SK-N-SH (cell line): ENCODE measurements at regions not wholly inside any gene's neighbourhood (a gene's known extent, or its start where the extent isn't known, plus 50 kb on each side); places are given as distances from the start of the nearest gene placed in this dataset.

Source experiments
- CTCF ChIA-PET: fragments of 300-600, 350-600 bp; formaldehyde crosslinking; extraction: SDS; loops from one replicate; lab custom pipeline; 2021; lab: Yijun Ruan, JAX
- POLR2A ChIA-PET: fragments of 350-600 bp; sonication (Branson Sonifier 250); formaldehyde crosslinking; extraction: SDS; loops from one replicate; lab custom pipeline; 2020; ENCODE audit warnings: antibody characterized with exemption, inconsistent platforms; lab: Yijun Ruan, JAX
- DNase-seq: peaks from one replicate; pipeline ENCODE4 v3.0.0; 2012
- H2AFZ ChIP-seq: fragments of 200-600 bp; sonication (generic); 2 replicates; pipeline ENCODE4 v1.8.1; 2016; ENCODE audit warnings: antibody characterized with exemption, mild to moderate bottlenecking, low read depth
- H3F3A ChIP-seq: fragments of 200-600 bp; sonication (generic); replicated peaks from 2 replicates; pipeline ENCODE3; 2016; ENCODE audit warnings: antibody characterized with exemption, mild to moderate bottlenecking; ENCODE audit not compliant: insufficient read depth
- H3K27ac ChIP-seq, 2 experiments: fragments of 200-500 bp in 1 of 2; fragments of 200-600 bp in 1 of 2; sonication (Bioruptor generic) in 1 of 2; sonication (generic), shearing (Covaris generic) in 1 of 2; 2 replicates each; pipeline versions ENCODE4 v1.5.1 to v1.6.1; 2014 to 2016; ENCODE audit warnings: low read depth in 2 of 2, inconsistent platforms in 1 of 2, low read length in 1 of 2, mild to moderate bottlenecking in 1 of 2, mixed read lengths in 1 of 2
- H3K27me3 ChIP-seq: fragments of 200-600 bp; sonication (generic), shearing (Covaris generic); 2 replicates; pipeline ENCODE4 v1.6.1; 2016; ENCODE audit warnings: mixed run types; ENCODE audit not compliant: insufficient read depth
- H3K36me3 ChIP-seq, 2 experiments: fragments of 200-500 bp in 1 of 2; fragments of 200-600 bp in 1 of 2; sonication (Bioruptor generic) in 1 of 2; sonication (generic) in 1 of 2; replicated peaks in 1 of 2; 2 replicates each; pipeline versions ENCODE3 to v1.5.1; 2014 to 2016; ENCODE audit warnings: low read length in 1 of 2, mild to moderate bottlenecking in 1 of 2; ENCODE audit not compliant: insufficient read depth in 2 of 2, control insufficient read depth in 1 of 2
- H3K4me1 ChIP-seq, 2 experiments: fragments of 200-500 bp in 1 of 2; fragments of 200-600 bp in 1 of 2; sonication (Bioruptor generic) in 1 of 2; sonication (generic), shearing (Covaris generic) in 1 of 2; 2 replicates each; pipeline versions ENCODE4 v1.5.1 to v1.6.1; 2014 to 2016; ENCODE audit warnings: low read depth in 1 of 2, low read length in 1 of 2, mixed run types in 1 of 2; ENCODE audit not compliant: insufficient read depth in 2 of 2, control insufficient read depth in 1 of 2
- H3K4me2 ChIP-seq: fragments of 200-600 bp; sonication (generic), shearing (Covaris generic); 2 replicates; pipeline ENCODE4 v1.6.1; 2017; ENCODE audit warnings: mixed run types
- H3K4me3 ChIP-seq, 2 experiments: fragments of 200-500 bp in 1 of 2; fragments of 200-600 bp in 1 of 2; sonication (Bioruptor generic) in 1 of 2; sonication (generic), shearing (Covaris generic) in 1 of 2; 2 replicates each; pipeline versions ENCODE4 v1.5.1 to v1.8.1; 2014 to 2016; ENCODE audit warnings: low read depth in 2 of 2, inconsistent platforms in 1 of 2, low read length in 1 of 2, mild to moderate bottlenecking in 1 of 2, mixed read lengths in 1 of 2, moderate library complexity in 1 of 2
- H3K79me2 ChIP-seq: fragments of 200-600 bp; sonication (generic); 2 replicates; pipeline ENCODE4 v1.8.1; 2017; ENCODE audit warnings: mild to moderate bottlenecking; ENCODE audit not compliant: insufficient read depth
- H3K9ac ChIP-seq: fragments of 200-600 bp; sonication (generic); 2 replicates; pipeline ENCODE4 v1.6.1; 2017; ENCODE audit warnings: mixed run types
- H3K9me2 ChIP-seq: fragments of 200-600 bp; sonication (generic); 2 replicates; pipeline ENCODE4 v1.6.1; 2017; ENCODE audit warnings: mixed run types
- H3K9me3 ChIP-seq: fragments of 200-600 bp; sonication (generic); 2 replicates; pipeline ENCODE4 v1.6.1; 2017; ENCODE audit warnings: mixed run types, mild to moderate bottlenecking, moderate library complexity
- H4K20me1 ChIP-seq: fragments of 200-600 bp; sonication (generic); 2 replicates; pipeline ENCODE4 v1.6.1; 2017; ENCODE audit warnings: mild to moderate bottlenecking, mixed run types; ENCODE audit not compliant: insufficient read depth
- CHD2 ChIP-seq: fragments of 150-350 bp; IDR thresholded peaks from 2 replicates; pipeline ENCODE4 v1.6.1; 2018; ENCODE audit warnings: low read length; ENCODE audit not compliant: partially characterized antibody
- EZH2phosphoT487 ChIP-seq: fragments of 200-600 bp; sonication (generic); IDR thresholded peaks from 2 replicates; pipeline ENCODE4 v1.6.1; 2017; ENCODE audit warnings: low read depth, mixed run types, mild to moderate bottlenecking, antibody characterized with exemption, moderate library complexity, borderline replicate concordance
- FOSL2 ChIP-seq: IDR thresholded peaks from 2 replicates; pipeline ENCODE4 v1.4.0; 2012; ENCODE audit warnings: low read depth, mild to moderate bottlenecking, moderate library complexity, borderline replicate concordance
- GATA2 ChIP-seq: sonication (generic); formaldehyde crosslinking; IDR thresholded peaks from 2 replicates; pipeline ENCODE4 v1.5.0; 2020; ENCODE audit warnings: mild to moderate bottlenecking, missing genetic modification reagents
- JUND ChIP-seq: IDR thresholded peaks from 2 replicates; pipeline ENCODE4 v1.4.0; 2012
- MAX ChIP-seq: IDR thresholded peaks from 2 replicates; pipeline ENCODE4 v1.4.0; 2012; ENCODE audit warnings: low read depth
- MXI1 ChIP-seq: IDR thresholded peaks from 2 replicates; pipeline ENCODE4 v1.6.1; 2012; ENCODE audit warnings: mild to moderate bottlenecking, low read depth, low read length, improper control_type of control experiment
- NFIC ChIP-seq: IDR thresholded peaks from 2 replicates; pipeline ENCODE4 v1.4.0; 2012; ENCODE audit warnings: borderline replicate concordance
- REST ChIP-seq: IDR thresholded peaks from 2 replicates; pipeline ENCODE4 v1.6.1; 2012; ENCODE audit warnings: mild to moderate bottlenecking, low read depth, low read length, moderate library complexity
- TEAD4 ChIP-seq: IDR thresholded peaks from 2 replicates; pipeline ENCODE4 v1.4.0; 2012; ENCODE audit warnings: mild to moderate bottlenecking, borderline replicate concordance; ENCODE audit not compliant: insufficient read depth
- USF2 ChIP-seq: fragments of 150-350 bp; IDR thresholded peaks from 2 replicates; pipeline ENCODE4 v1.6.1; 2017; ENCODE audit warnings: antibody characterized with exemption, low read length, low read depth, borderline replicate concordance
- WGBS: methylation state at CpG from one replicate; pipeline ENCODE4 v1.1.6; 2017; ENCODE audit warnings: low lambda C conversion rate; 5-methylcytosine and 5-hydroxymethylcytosine counted together

GRCh38 chr5:93886098-93886806 is 144.9 kb upstream of the POU5F2 start (continued):
- TF ChIP-seq MAX: no peak

- peaks cover 0 to 2% of the 10 kb centered on the region in 2 experiments for H3K36me3 ChIP-seq
- TF ChIP-seq NFIC (no peak), EZH2phosphoT487 (no peak)
- no peak overlapping the region for H2AFZ ChIP-seq
- H3K27ac ChIP-seq: no peak overlapping the region
- no peak overlapping the region for H3K9ac ChIP-seq
- no peaks in the 10 kb centered on the region for H3F3A ChIP-seq
- POLR2A ChIA-PET: no interaction called here
- H3K4me3 ChIP-seq: no peak overlapping the region
- WGBS: 93% methylated on average over 1 of the region's 1 CpG
- no peaks in the 10 kb centered on the region for H3K9me3 ChIP-seq
- H4K20me1 ChIP-seq: no peaks in the 10 kb centered on the region
- no peaks in the 10 kb centered on the region for H3K79me2 ChIP-seq
- CTCF ChIA-PET: no interaction called here
- H3K4me2 ChIP-seq: no peak overlapping the region
- H3K27me3 ChIP-seq: no peaks in the 10 kb centered on the region
- no peak for DNase-seq
- no peaks in the 10 kb centered on the region for H3K9me2 ChIP-seq
- peaks cover 0 to 8% of the 10 kb centered on the region in 2 experiments; a peak in 1 of 4 replicates for H3K4me1 ChIP-seq
Measured at GRCh38 chr5:93884254-93884653, 142.9 kb upstream of the POU5F2 start.

GRCh38 chr5:93883459-93883858 is 142.1 kb upstream of the POU5F2 start:
- 74% methylated on average over 2 of the region's 2 CpGs for whole genome bisulfite sequencing
- H4K20me1 ChIP-seq: no peaks in the 10 kb centered on the region
- CTCF ChIA-PET: interaction anchor here (0.9 to 1.5 kb wide), 3 partner anchors 15 to 1010 kb away, joined by 3 to 4 read pairs (median 3); no protein-coding TSS in a partner anchor
- H3K27ac ChIP-seq: no peak overlapping the region
- H3K9ac ChIP-seq: no peak overlapping the region
- H3K9me3 ChIP-seq: no peaks in the 10 kb centered on the region
- TF ChIP-seq USF2 (no peak), CHD2 (no peak), JUND (no peak), TEAD4 (no peak), MXI1 (no peak), FOSL2 (no peak), GATA2 (no peak), REST (no peak)
- H3F3A ChIP-seq: no peaks in the 10 kb centered on the region
- H3K27me3 ChIP-seq: no peaks in the 10 kb centered on the region
- no peak overlapping the region for H3K4me3 ChIP-seq
- no peak overlapping the region for H3K4me2 ChIP-seq
- POLR2A ChIA-PET: no interaction called here
- peaks cover 0 to 2% of the 10 kb centered on the region in 2 experiments for H3K36me3 ChIP-seq
- no peak for DNase-seq
- H3K9me2 ChIP-seq: no peaks in the 10 kb centered on the region
- H3K4me1 ChIP-seq: peaks cover 0 to 8% of the 10 kb centered on the region in 2 experiments; a peak in 1 of 4 replicates
- H2AFZ ChIP-seq: no peak overlapping the region
- H3K79me2 ChIP-seq: no peaks in the 10 kb centered on the region
